SK-N-SH treated with all-trans-retinoic acid at 6 μM for 48 hours (cell line): ENCODE measurements at regions not wholly inside any gene's neighbourhood (a gene's known extent, or its start where the extent isn't known, plus 50 kb on each side); places are given as distances from the start of the nearest gene placed in this dataset.

Source experiments
- ATAC-seq: fragments of 200-7000 bp; cut with Tn5 transposase; 3 replicates; pipeline ENCODE4 v1.9.1; 2020; ENCODE audit warnings: mild to moderate bottlenecking, moderate library complexity
- ARNTL ChIP-seq: fragments of 450-650 bp; formaldehyde crosslinking; IDR thresholded peaks from 2 replicates; pipeline ENCODE4 v1.5.0; 2020; ENCODE audit warnings: low read depth, mild to moderate bottlenecking, moderate library complexity, borderline replicate concordance
- BACH2 ChIP-seq: fragments of 250-450 bp; sonication (Bioruptor Pico); IDR thresholded peaks from 2 replicates; pipeline ENCODE4 v1.9.0; 2021; ENCODE audit warnings: mild to moderate bottlenecking, borderline replicate concordance
- CSDC2 ChIP-seq: fragments of 250-450 bp; sonication (Bioruptor Pico); IDR thresholded peaks from 2 replicates; pipeline ENCODE4 v1.5.0; 2020; ENCODE audit warnings: mild to moderate bottlenecking, moderate library complexity
- ESRRG ChIP-seq: fragments of 250-450 bp; sonication (Bioruptor Pico); IDR thresholded peaks from 2 replicates; pipeline ENCODE4 v1.6.1; 2021; ENCODE audit warnings: mild to moderate bottlenecking
- GLIS3 ChIP-seq: fragments of 250-450 bp; sonication (Bioruptor Pico); IDR thresholded peaks from 2 replicates; pipeline ENCODE4 v1.5.0; 2020; ENCODE audit warnings: mild to moderate bottlenecking, moderate library complexity
- ISL1 ChIP-seq: fragments of 250-450 bp; sonication (Bioruptor Pico); IDR thresholded peaks from 2 replicates; pipeline ENCODE4 v2.1.2; 2022; ENCODE audit warnings: mild to moderate bottlenecking, moderate library complexity
- OSR1 ChIP-seq: fragments of 250-450 bp; sonication (Bioruptor Pico); IDR thresholded peaks from 2 replicates; pipeline ENCODE4 v1.8.0; 2022; ENCODE audit warnings: moderate library complexity, mild to moderate bottlenecking, inconsistent platforms
- PATZ1 ChIP-seq: fragments of 250-450 bp; sonication (Bioruptor Pico); IDR thresholded peaks from 2 replicates; pipeline ENCODE4 v1.8.0; 2020; ENCODE audit warnings: mild to moderate bottlenecking, moderate library complexity, borderline replicate concordance
- POU6F1 ChIP-seq: fragments of 250-450 bp; sonication (Bioruptor Pico); IDR thresholded peaks from 2 replicates; pipeline ENCODE4 v1.8.0; 2021; ENCODE audit warnings: low read depth, mild to moderate bottlenecking, moderate library complexity, borderline replicate concordance
- PPARA ChIP-seq: fragments of 250-450 bp; sonication (Bioruptor Pico); IDR thresholded peaks from 2 replicates; pipeline ENCODE4 v1.5.0; 2020; ENCODE audit warnings: mild to moderate bottlenecking, borderline replicate concordance
- TCF4 ChIP-seq: fragments of 250-450 bp; sonication (Bioruptor Pico); IDR thresholded peaks from 2 replicates; pipeline ENCODE4 v1.8.0; 2021; ENCODE audit warnings: mild to moderate bottlenecking, moderate library complexity, borderline replicate concordance
- TOX ChIP-seq: fragments of 250-450 bp; sonication (Bioruptor Pico); IDR thresholded peaks from 2 replicates; pipeline ENCODE4 v1.8.0; 2021; ENCODE audit warnings: mild to moderate bottlenecking, moderate library complexity, borderline replicate concordance
- ZC3H10 ChIP-seq: fragments of 250-450 bp; sonication (Bioruptor Pico); IDR thresholded peaks from 2 replicates; pipeline ENCODE4 v1.5.1; 2021; ENCODE audit warnings: mild to moderate bottlenecking, moderate library complexity
- ZFP3 ChIP-seq: fragments of 250-450 bp; sonication (Bioruptor Pico); IDR thresholded peaks from 2 replicates; pipeline ENCODE4 v1.5.0; 2020; ENCODE audit warnings: mild to moderate bottlenecking, moderate library complexity
- ZFP30 ChIP-seq: fragments of 450-650 bp; formaldehyde crosslinking; IDR thresholded peaks from 2 replicates; pipeline ENCODE4 v1.5.0; 2022; ENCODE audit warnings: mild to moderate bottlenecking, moderate library complexity
- ZNF565 ChIP-seq: fragments of 450-650 bp; formaldehyde crosslinking; conservative IDR thresholded peaks from 2 replicates; pipeline ENCODE4 v1.5.0; 2020; ENCODE audit warnings: low read depth, mild to moderate bottlenecking, moderate library complexity
- ZNF70 ChIP-seq: fragments of 450-650 bp; formaldehyde crosslinking; IDR thresholded peaks from 2 replicates; pipeline ENCODE4 v1.5.0; 2020; ENCODE audit warnings: mild to moderate bottlenecking, moderate library complexity
- ZNF8 ChIP-seq: fragments of 450-650 bp; formaldehyde crosslinking; IDR thresholded peaks from 2 replicates; pipeline ENCODE4 v1.5.0; 2020; ENCODE audit warnings: mild to moderate bottlenecking, moderate library complexity
- TF ChIP-seq, protein P1 (sequence below): fragments of 250-450 bp; sonication (Bioruptor Pico); IDR thresholded peaks from 2 replicates; pipeline ENCODE4 v1.5.1; 2021; ENCODE audit warnings: mild to moderate bottlenecking, moderate library complexity
- TF ChIP-seq, protein P2 (sequence below): fragments of 250-450 bp; sonication (Bioruptor Pico); IDR thresholded peaks from 2 replicates; pipeline ENCODE4 v1.5.0; 2020; ENCODE audit warnings: mild to moderate bottlenecking, moderate library complexity
- TF ChIP-seq, protein P3 (sequence below): fragments of 250-450 bp; sonication (Bioruptor Pico); IDR thresholded peaks from 2 replicates; pipeline ENCODE4 v1.5.1; 2020; ENCODE audit warnings: low read depth, mild to moderate bottlenecking, moderate library complexity

GRCh38 chr13:44158098-44158521 is 215.5 kb upstream of the SERP2 start:
- no peak for ATAC-seq
- no peak for TF ChIP-seq BACH2 (CRISPR knock-in tag)
- no peak for TF ChIP-seq POU6F1
- TF ChIP-seq, protein P1, sequence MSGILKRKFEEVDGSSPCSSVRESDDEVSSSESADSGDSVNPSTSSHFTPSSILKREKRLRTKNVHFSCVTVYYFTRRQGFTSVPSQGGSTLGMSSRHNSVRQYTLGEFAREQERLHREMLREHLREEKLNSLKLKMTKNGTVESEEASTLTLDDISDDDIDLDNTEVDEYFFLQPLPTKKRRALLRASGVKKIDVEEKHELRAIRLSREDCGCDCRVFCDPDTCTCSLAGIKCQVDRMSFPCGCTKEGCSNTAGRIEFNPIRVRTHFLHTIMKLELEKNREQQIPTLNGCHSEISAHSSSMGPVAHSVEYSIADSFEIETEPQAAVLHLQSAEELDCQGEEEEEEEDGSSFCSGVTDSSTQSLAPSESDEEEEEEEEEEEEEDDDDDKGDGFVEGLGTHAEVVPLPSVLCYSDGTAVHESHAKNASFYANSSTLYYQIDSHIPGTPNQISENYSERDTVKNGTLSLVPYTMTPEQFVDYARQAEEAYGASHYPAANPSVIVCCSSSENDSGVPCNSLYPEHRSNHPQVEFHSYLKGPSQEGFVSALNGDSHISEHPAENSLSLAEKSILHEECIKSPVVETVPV (CRISPR knock-in tag) = no peak
- no peak for TF ChIP-seq ZFP30 (CRISPR knock-in tag)
- TF ChIP-seq OSR1 (CRISPR knock-in tag) = no peak
- TF ChIP-seq ISL1 (CRISPR knock-in tag) = no peak
- TF ChIP-seq ZC3H10 (CRISPR knock-in tag) = no peak
- TF ChIP-seq, protein P2, sequence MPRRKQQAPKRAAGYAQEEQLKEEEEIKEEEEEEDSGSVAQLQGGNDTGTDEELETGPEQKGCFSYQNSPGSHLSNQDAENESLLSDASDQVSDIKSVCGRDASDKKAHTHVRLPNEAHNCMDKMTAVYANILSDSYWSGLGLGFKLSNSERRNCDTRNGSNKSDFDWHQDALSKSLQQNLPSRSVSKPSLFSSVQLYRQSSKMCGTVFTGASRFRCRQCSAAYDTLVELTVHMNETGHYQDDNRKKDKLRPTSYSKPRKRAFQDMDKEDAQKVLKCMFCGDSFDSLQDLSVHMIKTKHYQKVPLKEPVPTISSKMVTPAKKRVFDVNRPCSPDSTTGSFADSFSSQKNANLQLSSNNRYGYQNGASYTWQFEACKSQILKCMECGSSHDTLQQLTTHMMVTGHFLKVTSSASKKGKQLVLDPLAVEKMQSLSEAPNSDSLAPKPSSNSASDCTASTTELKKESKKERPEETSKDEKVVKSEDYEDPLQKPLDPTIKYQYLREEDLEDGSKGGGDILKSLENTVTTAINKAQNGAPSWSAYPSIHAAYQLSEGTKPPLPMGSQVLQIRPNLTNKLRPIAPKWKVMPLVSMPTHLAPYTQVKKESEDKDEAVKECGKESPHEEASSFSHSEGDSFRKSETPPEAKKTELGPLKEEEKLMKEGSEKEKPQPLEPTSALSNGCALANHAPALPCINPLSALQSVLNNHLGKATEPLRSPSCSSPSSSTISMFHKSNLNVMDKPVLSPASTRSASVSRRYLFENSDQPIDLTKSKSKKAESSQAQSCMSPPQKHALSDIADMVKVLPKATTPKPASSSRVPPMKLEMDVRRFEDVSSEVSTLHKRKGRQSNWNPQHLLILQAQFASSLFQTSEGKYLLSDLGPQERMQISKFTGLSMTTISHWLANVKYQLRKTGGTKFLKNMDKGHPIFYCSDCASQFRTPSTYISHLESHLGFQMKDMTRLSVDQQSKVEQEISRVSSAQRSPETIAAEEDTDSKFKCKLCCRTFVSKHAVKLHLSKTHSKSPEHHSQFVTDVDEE (CRISPR knock-in tag) = no peak
- TF ChIP-seq TOX (CRISPR knock-in tag) = no peak
- no peak for TF ChIP-seq ZNF8 (CRISPR knock-in tag)
- TF ChIP-seq TCF4 (CRISPR knock-in tag) = no peak
- no peak for TF ChIP-seq ZNF70 (CRISPR knock-in tag)
- TF ChIP-seq, protein P3, sequence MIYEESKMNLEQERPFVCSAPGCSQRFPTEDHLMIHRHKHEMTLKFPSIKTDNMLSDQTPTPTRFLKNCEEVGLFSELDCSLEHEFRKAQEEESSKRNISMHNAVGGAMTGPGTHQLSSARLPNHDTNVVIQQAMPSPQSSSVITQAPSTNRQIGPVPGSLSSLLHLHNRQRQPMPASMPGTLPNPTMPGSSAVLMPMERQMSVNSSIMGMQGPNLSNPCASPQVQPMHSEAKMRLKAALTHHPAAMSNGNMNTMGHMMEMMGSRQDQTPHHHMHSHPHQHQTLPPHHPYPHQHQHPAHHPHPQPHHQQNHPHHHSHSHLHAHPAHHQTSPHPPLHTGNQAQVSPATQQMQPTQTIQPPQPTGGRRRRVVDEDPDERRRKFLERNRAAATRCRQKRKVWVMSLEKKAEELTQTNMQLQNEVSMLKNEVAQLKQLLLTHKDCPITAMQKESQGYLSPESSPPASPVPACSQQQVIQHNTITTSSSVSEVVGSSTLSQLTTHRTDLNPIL = no peak
- TF ChIP-seq GLIS3 (CRISPR knock-in tag) = no peak
- no peak for TF ChIP-seq ESRRG (CRISPR knock-in tag)
- TF ChIP-seq ZNF565 (CRISPR knock-in tag) = no peak
- TF ChIP-seq, all 23 proteins: peak for 0

DNA sequence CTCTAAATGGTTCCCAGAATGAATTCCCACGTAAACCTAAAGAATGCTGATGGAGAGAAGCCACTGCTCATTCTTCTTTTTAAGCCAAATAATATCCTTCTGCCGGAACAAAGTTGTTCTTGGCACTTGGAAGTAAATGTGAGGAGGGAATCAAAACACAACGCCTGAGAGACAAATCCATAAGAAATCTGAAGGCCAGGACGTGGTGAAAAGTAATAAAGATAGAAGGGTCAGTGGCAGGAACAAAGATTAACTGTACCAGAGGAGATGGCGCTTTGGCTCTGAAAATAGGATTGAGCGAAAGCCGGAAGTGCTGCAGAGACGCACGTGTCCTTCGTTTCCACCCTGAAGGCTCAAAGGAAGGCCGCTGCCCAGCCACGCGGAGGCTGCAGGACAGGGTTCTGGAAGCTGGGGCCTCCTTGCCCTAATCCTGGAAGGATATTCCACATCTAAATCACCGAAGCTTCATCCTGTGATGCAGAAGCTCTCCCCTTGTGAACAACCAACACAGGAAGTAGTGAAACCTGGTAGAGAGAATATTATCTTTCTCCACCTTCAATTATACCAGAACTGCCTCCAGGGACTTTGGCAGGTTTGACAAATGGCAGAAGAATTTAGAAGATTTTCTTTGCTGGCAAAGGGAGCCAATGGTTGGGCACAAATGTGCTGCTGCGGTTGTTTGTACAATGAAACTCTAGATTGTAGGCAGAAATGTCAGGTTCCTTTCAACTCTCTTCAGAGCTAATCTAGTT is 214.6 kb upstream of the SERP2 start:
- no peak for ATAC-seq
- no peak for TF ChIP-seq GLIS3 (CRISPR knock-in tag)
- no peak for TF ChIP-seq TOX (CRISPR knock-in tag)
- no peak for TF ChIP-seq ZC3H10 (CRISPR knock-in tag)

DNA sequence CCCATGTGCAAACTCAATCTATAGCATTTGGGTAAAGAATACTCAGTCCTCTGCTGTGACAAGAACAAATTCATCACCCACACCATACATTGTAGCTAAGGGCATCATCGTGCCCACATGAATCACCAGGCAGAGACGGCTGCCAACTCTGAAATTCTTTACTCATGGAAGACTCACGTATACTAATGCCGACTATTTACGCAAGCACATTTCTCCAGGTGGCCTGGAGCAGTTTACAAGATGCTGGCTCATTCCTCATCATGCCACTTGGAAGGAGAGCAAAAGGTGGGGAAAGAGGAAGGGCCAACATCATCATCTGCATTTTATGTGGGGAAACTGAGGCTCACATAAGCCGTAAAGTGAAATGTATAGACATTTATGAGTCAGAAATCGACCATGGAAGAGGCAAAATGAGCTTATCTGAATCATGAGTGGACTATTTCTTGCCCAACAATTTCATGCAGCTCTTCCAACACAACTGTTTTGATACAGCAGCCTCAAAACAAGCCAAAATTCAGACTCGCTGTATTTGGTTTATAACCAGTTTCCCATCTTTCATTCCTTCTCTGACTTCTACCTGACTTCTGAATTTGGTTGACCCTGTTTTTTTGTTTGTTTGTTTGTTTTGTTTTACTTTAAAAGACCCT is 213.9 kb upstream of the SERP2 start:
- no peak for ATAC-seq
- TF ChIP-seq ZNF8 (CRISPR knock-in tag) = no peak
- TF ChIP-seq ARNTL (CRISPR knock-in tag) = no peak
- TF ChIP-seq ZFP30 (CRISPR knock-in tag) = no peak
- no peak for TF ChIP-seq ZC3H10 (CRISPR knock-in tag)
- TF ChIP-seq ISL1 (CRISPR knock-in tag) = no peak
- no peak for TF ChIP-seq PATZ1 (CRISPR knock-in tag)
- no peak for TF ChIP-seq GLIS3 (CRISPR knock-in tag)
- no peak for TF ChIP-seq BACH2 (CRISPR knock-in tag)
- no peak for TF ChIP-seq CSDC2 (CRISPR knock-in tag)
- no peak for TF ChIP-seq OSR1 (CRISPR knock-in tag)
- no peak for TF ChIP-seq TCF4 (CRISPR knock-in tag)
- TF ChIP-seq, protein P2 (CRISPR knock-in tag) = no peak
- TF ChIP-seq ZNF565 (CRISPR knock-in tag) = no peak
- no peak for TF ChIP-seq ZFP3
- TF ChIP-seq PPARA (CRISPR knock-in tag) = no peak
